ENCODE measurements at regions not wholly inside any gene's neighbourhood (a gene's known extent, or its start where the extent isn't known, plus 50 kb on each side); places are given as distances from the start of the nearest gene placed in this dataset.

GRCh38 chrX:7214251-7214650, 66.3 kb upstream of the PUDP start:
- Histone ChIP-seq H3K27me3 (ENCODE audit: control insufficient read depth in 1 of 2, insufficient read depth in 2 of 2, low read length in 2 of 2) (no peaks in the 10 kb centered on the region), H3K27ac (ENCODE audit: extremely low read length, insufficient read depth, low read length) (no peak overlapping the region), H3K4me2 (ENCODE audit: low read depth, low read length) (no peak overlapping the region), H3K9me3 (ENCODE audit: low read length) (no peaks in the 10 kb centered on the region), H3K9ac (ENCODE audit: insufficient read depth, low read depth, low read length) (no peak overlapping the region), H3K4me1 (ENCODE audit: insufficient read depth, low read length) (peaks cover 30% of the 10 kb centered on the region), H3K79me2 (ENCODE audit: insufficient read depth, low read length) (no peaks in the 10 kb centered on the region), H3K36me3 (replicated peaks in 1 of 2; ENCODE audit: control insufficient read depth in 1 of 2, insufficient read depth in 2 of 2, low read length in 2 of 2) (no peaks in the 10 kb centered on the region), H4K20me1 (ENCODE audit: insufficient read depth, low read length) (no peaks in the 10 kb centered on the region), H2AFZ (ENCODE audit: low read length) (no peak overlapping the region), H3K4me3 (replicated peaks in 1 of 3; ENCODE audit: insufficient read depth in 1 of 3, low read depth in 2 of 3, low read length in 3 of 3) (no peak overlapping the region)
- DNase-seq (ENCODE audit: low spot score) (no peak), ATAC-seq (no peak), FAIRE-seq (no peak)
- CTCF ChIA-PET (ENCODE audit: low intra/inter-chr PET ratio, low total read pairs): no interaction called here
- TF ChIP-seq SP5 (CRISPR knock-in tag; IDR thresholded peaks at IDR 0.05; ENCODE audit: borderline replicate concordance, low read depth) (no peak), ZNF770 (CRISPR knock-in tag; IDR thresholded peaks at IDR 0.05) (no peak), ZNF33A (CRISPR knock-in tag; IDR thresholded peaks at IDR 0.05; ENCODE audit: borderline replicate concordance) (no peak), MED1 (CRISPR knock-in tag; IDR thresholded peaks at IDR 0.05) (no peak), ZMAT3 (CRISPR knock-in tag; conservative IDR thresholded peaks at IDR 0.05) (no peak), ZSCAN21 (CRISPR knock-in tag; IDR thresholded peaks at IDR 0.05; ENCODE audit: borderline replicate concordance) (no peak), MAZ (IDR thresholded peaks at IDR 0.05; ENCODE audit: borderline replicate concordance, low read depth, low read length) (no peak), MAZ (CRISPR knock-in tag; IDR thresholded peaks at IDR 0.05; ENCODE audit: low read depth) (no peak), STAT6 (CRISPR knock-in tag; IDR thresholded peaks at IDR 0.05; ENCODE audit: borderline replicate concordance) (no peak), POLR2AphosphoS5 (IDR thresholded peaks at IDR 0.05; ENCODE audit: low read depth, low read length) (no peak)
- intact Hi-C loops (cut with micrococcal nuclease; ENCODE audit: unreplicated experiment) (no loop called here), in situ Hi-C loops (cut with HindIII; ENCODE audit: extremely low pct_ligation_motif_present, low pct_unique_long_range_greater_than_20kb) (no loop called here)
- BruUV-seq (replicated peaks): no TSS peak
- POLR2A ChIA-PET: no interaction called here
- WGBS (ENCODE audit: low lambda C conversion rate): 81% methylated on average over 2 of the region's 2 CpGs

Measured in HepG2 (cell line).